ENCODE measurements at regions not wholly inside any gene's neighbourhood (a gene's known extent, or its start where the extent isn't known, plus 50 kb on each side); places are given as distances from the start of the nearest gene placed in this dataset.
"Not testable (repeated sequence)": the region's sequence is repeated elsewhere in the genome, so short reads cannot be mapped to it uniquely, and the experiment has no call there.

GRCh38 chr14:105971593-105972500 is 445.5 kb downstream of the TMEM121 start:
- Histone ChIP-seq H3K27ac (no peak overlapping the region), H3K4me1 (ENCODE audit: control insufficient read depth in 1 of 2, low read depth in 2 of 2) (no peaks in the 10 kb centered on the region), H3K27me3 (replicated peaks; ENCODE audit: insufficient read depth) (no peaks in the 10 kb centered on the region), H3K4me3 (no peak overlapping the region), H3K9me3 (no peaks in the 10 kb centered on the region), H3K36me3 (no peaks in the 10 kb centered on the region)
- TF ChIP-seq, protein P1, sequence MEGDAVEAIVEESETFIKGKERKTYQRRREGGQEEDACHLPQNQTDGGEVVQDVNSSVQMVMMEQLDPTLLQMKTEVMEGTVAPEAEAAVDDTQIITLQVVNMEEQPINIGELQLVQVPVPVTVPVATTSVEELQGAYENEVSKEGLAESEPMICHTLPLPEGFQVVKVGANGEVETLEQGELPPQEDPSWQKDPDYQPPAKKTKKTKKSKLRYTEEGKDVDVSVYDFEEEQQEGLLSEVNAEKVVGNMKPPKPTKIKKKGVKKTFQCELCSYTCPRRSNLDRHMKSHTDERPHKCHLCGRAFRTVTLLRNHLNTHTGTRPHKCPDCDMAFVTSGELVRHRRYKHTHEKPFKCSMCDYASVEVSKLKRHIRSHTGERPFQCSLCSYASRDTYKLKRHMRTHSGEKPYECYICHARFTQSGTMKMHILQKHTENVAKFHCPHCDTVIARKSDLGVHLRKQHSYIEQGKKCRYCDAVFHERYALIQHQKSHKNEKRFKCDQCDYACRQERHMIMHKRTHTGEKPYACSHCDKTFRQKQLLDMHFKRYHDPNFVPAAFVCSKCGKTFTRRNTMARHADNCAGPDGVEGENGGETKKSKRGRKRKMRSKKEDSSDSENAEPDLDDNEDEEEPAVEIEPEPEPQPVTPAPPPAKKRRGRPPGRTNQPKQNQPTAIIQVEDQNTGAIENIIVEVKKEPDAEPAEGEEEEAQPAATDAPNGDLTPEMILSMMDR (IDR thresholded peaks at IDR 0.05) = no peak
- ATAC-seq (ENCODE audit: insufficient number of reproducible peaks, low FRiP score, low read depth) (no peak), DNase-seq (ENCODE audit: low spot score) (no peak)

- Histone ChIP-seq H3K36me3 (no peaks in the 10 kb centered on the region), H3K27me3 (replicated peaks; ENCODE audit: insufficient read depth) (no peaks in the 10 kb centered on the region), H3K27ac (no peak overlapping the region), H3K9me3 (no peaks in the 10 kb centered on the region), H3K4me3 (no peak overlapping the region), H3K4me1 (ENCODE audit: control insufficient read depth in 1 of 2, low read depth in 2 of 2) (no peaks in the 10 kb centered on the region)
- DNase-seq (ENCODE audit: low spot score) = no peak
- no peak for ATAC-seq (ENCODE audit: insufficient number of reproducible peaks, low FRiP score, low read depth)
- TF ChIP-seq, protein P1 (IDR thresholded peaks at IDR 0.05) = no peak
These were observed 448.5 kb downstream of the TMEM121 start for GRCh38 chr14:105974902-105975301.

DNA sequence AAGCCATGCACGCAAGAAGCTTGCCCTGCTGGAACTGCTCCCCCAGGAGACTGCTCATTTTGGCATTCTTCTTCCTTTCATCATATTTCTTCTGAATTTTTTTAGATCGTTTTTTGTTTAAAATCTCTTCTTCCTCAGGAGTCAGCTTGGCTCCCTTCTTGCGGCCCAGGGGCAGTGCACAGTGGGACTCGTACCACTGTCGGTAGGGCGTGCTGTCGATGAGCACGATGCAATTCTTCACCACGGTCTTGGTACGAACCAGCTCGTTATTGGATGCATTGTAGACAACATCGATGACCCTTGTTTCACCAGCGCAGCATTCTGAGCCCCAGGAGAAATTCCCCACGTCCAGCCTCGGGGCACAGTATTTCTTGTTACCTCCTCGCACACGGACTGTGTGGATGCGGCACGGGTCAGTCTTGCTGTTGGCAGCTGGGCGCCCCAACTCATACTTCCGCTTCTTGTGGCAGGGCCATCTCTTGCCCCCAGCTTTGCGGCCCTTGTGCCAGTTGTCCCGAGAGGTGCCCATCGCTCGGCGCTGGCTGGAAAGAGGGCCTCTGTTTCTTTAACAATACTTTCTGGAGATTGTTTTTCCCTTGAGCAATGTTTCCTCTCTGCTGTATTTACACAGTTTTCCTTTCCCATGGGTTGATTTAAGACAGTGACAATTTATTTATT is 452.4 kb downstream of the TMEM121 start:
- DNase-seq (ENCODE audit: low spot score) = no peak
- TF ChIP-seq, protein P1 (IDR thresholded peaks at IDR 0.05) = no peak
- Histone ChIP-seq H3K36me3 (no peaks in the 10 kb centered on the region), H3K27ac (no peak overlapping the region), H3K27me3 (replicated peaks; ENCODE audit: insufficient read depth) (no peaks in the 10 kb centered on the region), H3K4me3 (no peak overlapping the region), H3K4me1 (ENCODE audit: control insufficient read depth in 1 of 2, low read depth in 2 of 2) (no peaks in the 10 kb centered on the region), H3K9me3 (no peaks in the 10 kb centered on the region)
- ATAC-seq (ENCODE audit: insufficient number of reproducible peaks, low FRiP score, low read depth) = no peak

DNA sequence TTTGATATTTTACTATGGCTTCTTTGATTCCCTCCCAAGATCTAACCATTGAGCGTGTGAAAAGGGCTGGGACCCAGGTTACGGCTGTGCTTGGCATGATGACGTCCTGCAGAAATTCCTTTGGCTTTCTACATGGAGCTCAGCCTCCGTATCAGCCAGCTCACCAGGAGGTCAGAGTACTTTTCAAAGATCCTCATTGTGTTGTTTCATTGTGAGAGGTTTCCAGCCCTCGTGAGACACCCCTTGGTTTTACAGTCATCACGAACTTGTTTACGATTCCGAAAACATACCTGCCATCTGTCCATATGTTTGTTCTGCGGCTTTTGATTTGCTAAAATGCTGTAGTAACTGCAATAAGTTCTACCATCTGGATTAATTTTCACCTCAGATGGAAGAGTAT is 453.1 kb downstream of the TMEM121 start:
- Histone ChIP-seq H3K27me3 (replicated peaks; ENCODE audit: insufficient read depth) (no peaks in the 10 kb centered on the region), H3K27ac (no peak overlapping the region), H3K4me1 (ENCODE audit: control insufficient read depth in 1 of 2, low read depth in 2 of 2) (no peaks in the 10 kb centered on the region), H3K9me3 (no peaks in the 10 kb centered on the region), H3K36me3 (no peaks in the 10 kb centered on the region), H3K4me3 (no peak overlapping the region)
- TF ChIP-seq, protein P1 (IDR thresholded peaks at IDR 0.05) = no peak
- ATAC-seq (ENCODE audit: insufficient number of reproducible peaks, low FRiP score, low read depth) (no peak), DNase-seq (ENCODE audit: low spot score) (no peak)

DNA sequence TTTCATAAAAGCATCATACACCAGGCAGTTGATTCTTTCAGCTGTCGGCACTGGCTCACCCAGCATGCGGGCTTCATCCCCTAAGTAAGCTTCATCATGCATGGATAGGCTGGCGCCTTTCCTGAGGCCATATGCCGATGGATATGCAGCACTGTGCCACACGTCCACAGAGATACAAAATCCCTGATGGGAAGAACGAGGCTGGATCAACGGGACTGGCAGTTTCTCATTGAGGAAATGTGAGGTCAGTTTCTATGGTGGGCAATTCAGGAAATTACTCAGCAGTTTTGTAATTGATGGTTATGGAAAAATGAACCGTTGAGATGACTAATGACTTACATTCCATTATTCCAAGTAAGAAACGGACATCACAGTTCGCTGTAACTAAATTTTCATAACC is 453.8 kb downstream of the TMEM121 start:
- no peaks in the 10 kb centered on the region for H3K9me3 ChIP-seq
- no peak for ATAC-seq (ENCODE audit: insufficient number of reproducible peaks, low FRiP score, low read depth)
- no peak overlapping the region for H3K4me3 ChIP-seq
- H3K36me3 ChIP-seq = no peaks in the 10 kb centered on the region
- H3K27ac ChIP-seq = no peak overlapping the region
- no peaks in the 10 kb centered on the region for H3K4me1 ChIP-seq (ENCODE audit: control insufficient read depth in 1 of 2, low read depth in 2 of 2)
- no peaks in the 10 kb centered on the region for H3K27me3 ChIP-seq (replicated peaks; ENCODE audit: insufficient read depth)
- TF ChIP-seq, protein P1 (IDR thresholded peaks at IDR 0.05) = no peak
- DNase-seq (ENCODE audit: low spot score) = no peak

DNA sequence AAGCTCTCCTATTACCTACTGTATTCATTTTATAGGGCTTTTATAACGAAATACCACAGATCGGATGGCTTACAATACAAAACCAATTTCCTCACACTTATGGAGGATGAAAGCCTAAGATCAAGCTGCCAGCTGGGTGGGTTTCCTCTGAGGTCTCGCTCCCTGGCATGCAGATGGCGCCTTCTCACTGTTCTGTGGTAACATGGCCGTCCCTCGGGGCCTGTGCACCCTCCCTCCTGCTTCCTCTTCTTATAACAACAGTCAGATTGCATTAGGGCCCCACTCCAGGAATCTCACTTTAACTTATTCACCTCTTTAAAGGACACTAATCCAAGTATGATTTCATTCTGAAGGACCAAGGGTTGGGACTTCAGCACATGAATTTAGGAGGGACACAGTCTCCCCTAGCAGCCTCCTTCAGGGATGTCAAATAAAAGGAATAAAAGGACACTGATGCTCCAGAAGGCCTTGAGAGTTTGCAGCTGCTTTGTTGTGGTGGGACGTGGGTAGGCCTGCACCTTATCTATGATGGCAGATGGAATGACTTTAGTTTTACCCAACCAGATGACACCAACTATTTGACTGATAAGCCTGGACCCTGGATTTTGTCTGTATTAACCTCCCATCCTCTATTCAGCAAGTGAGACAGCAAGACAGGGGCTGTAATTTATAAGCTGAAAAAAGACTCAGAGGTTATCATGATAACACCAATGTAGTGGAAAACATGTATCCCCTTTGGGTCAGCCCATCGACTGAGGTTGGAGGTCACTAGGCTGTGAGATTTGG is 455.3 kb downstream of the TMEM121 start:
- H3K9me3 ChIP-seq; H3K27me3 ChIP-seq (replicated peaks; ENCODE audit: insufficient read depth); H3K27ac ChIP-seq; H3K36me3 ChIP-seq; ATAC-seq (ENCODE audit: insufficient number of reproducible peaks, low FRiP score, low read depth); H3K4me3 ChIP-seq; DNase-seq (ENCODE audit: low spot score); H3K4me1 ChIP-seq (ENCODE audit: control insufficient read depth in 1 of 2, low read depth in 2 of 2): not testable (repeated sequence)
